ENCODE measurements at regions not wholly inside any gene's neighbourhood (a gene's known extent, or its start where the extent isn't known, plus 50 kb on each side); places are given as distances from the start of the nearest gene placed in this dataset.
"Not testable (repeated sequence)": the region's sequence is repeated elsewhere in the genome, so short reads cannot be mapped to it uniquely, and the experiment has no call there.

DNA sequence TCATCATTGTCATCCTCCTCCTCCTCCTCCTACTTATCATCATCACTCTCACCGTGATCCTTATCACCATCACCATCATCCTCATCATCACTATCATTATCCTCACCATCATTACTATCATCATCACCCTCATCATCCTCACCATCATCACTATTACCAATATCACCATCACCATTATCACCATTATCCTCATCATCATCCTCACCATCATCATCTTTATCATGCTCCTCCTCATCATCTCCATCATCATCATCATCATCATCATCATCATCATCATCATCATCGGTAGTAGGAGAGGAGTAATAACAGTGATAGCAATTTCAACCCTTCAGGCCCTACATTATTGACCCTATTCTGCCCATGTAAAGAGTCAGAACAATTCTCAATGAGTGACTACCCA, 345.9 kb upstream of the ZNF32 start:
- peaks cover 0 to 15% (median 0%) of the 10 kb centered on the region in 3 donors for H3K4me1 ChIP-seq
- no peaks in the 10 kb centered on the region for H3K36me3 ChIP-seq
- no peak for TF ChIP-seq POLR2AphosphoS5 (IDR thresholded peaks at IDR 0.05)
- no peaks in the 10 kb centered on the region for H3K27me3 ChIP-seq
- peaks cover 0 to 5% (median 0%) of the 10 kb centered on the region in 3 donors for H3K9me3 ChIP-seq
- H3K27ac ChIP-seq: no peak overlapping the region
- ATAC-seq: no peak
- WGBS, 2 donors (ENCODE audit: low coverage in 1 of 2): 90 to 96% methylated on average over 1 to 2 of the region's 2 CpGs
- no peak overlapping the region for H3K4me3 ChIP-seq

DNA sequence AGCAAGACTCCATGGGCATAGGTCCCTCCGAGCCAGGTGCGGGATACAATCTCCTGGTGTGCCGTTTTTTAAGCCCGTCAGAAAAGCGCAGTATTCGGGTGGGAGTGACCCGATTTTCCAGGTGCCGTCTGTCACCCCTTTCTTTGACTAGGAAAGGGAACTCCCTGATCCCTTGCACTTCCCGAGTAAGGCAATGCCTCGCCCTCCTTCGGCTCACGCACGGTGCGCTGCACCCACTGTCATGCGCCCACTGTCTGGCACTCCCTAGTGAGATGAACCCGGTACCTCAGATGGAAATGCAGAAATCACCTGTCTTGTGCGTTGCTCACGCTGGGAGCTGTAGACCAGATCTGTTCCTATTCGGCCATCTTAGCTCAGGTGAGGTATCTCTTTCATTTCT, 344.1 kb upstream of the ZNF32 start:
- H3K27ac ChIP-seq, H3K4me3 ChIP-seq, ATAC-seq, H3K36me3 ChIP-seq, H3K9me3 ChIP-seq, H3K27me3 ChIP-seq, H3K4me1 ChIP-seq: not testable (repeated sequence)
- WGBS, 2 donors (ENCODE audit: low coverage in 1 of 2): 95 to 100% methylated on average over 3 to 5 of the region's 19 CpGs

DNA sequence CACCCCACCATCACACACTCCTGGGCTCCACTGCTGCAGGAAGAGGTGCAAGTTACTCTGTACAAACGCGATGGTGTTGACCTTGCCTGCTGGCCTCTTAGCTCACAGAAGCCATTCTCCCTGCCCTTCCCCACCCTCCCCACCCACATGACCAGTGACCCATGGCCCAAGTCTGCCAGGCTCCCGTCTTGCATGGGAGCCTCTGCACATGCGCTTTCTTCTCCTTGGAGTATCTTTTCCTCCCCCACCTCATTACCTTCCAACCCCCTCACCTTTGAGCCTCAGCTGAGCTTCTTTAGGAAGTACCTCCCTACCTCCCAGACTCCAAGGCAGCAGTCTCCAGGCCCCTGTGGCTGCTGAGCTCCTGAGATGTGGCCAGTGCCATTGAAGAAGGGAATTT, 337.7 kb upstream of the ZNF32 start:
- no peaks in the 10 kb centered on the region for H3K4me1 ChIP-seq
- TF ChIP-seq CTCF (IDR thresholded peaks at IDR 0.05): no peak
- no peak for TF ChIP-seq POLR2AphosphoS5 (IDR thresholded peaks at IDR 0.05)
- TF ChIP-seq POLR2A (IDR thresholded peaks at IDR 0.05): no peak
- no peak for TF ChIP-seq EP300 (IDR thresholded peaks at IDR 0.05)
- peaks cover 0 to 8% (median 0%) of the 10 kb centered on the region in 3 donors for H3K9me3 ChIP-seq
- H3K4me3 ChIP-seq: no peak overlapping the region
- H3K36me3 ChIP-seq: no peaks in the 10 kb centered on the region
- H3K27me3 ChIP-seq: no peaks in the 10 kb centered on the region
- 97 to 100% methylated on average over 4 of the region's 4 CpGs for WGBS, 2 donors (ENCODE audit: low coverage in 1 of 2)
- no peak for ATAC-seq
- no peak overlapping the region for H3K27ac ChIP-seq

DNA sequence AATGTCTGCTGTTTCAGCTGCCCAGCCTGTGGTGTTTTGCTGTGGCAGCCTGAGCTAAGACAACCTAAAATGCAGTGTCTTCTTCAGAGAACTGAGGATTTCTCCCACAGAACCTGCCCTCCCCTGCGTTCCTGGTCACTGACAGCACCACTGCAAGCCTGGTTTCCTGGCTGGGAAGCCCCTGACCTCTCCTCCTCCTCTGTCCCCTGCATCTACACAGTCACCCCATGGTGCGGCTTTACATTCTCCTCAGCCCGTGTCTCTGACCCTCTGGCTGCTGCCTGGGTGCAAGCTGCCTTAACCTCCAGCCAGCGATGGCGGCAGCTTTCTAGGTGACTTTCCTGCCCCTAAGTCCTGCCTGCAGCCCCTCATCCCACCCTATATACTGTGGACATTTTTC, 337.3 kb upstream of the ZNF32 start:
- H3K9me3 ChIP-seq: peaks cover 0 to 8% (median 0%) of the 10 kb centered on the region in 3 donors

DNA sequence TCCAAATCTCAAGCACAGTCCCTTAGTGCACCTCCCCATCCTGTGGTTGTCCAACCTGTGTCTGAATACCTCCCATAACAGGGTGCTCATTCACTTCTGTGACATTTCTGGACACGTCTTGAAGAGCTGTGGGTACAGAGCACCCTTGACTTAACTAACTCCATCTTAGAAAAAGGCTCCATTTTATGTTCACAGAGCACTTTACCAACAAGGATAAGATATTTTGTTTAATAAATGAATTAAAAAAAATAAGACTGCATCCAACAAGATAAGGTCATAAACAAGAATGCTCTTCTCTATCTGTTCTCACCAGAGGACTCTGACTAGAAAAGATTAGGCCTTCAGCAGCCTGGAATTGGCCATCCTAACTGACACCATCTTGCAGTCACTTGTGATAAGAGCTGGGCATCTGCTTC, 335.2 kb upstream of the ZNF32 start:
- ATAC-seq: no peak
- H3K27ac ChIP-seq: no peak overlapping the region
- H3K27me3 ChIP-seq: no peaks in the 10 kb centered on the region
- H3K36me3 ChIP-seq: no peaks in the 10 kb centered on the region
- H3K9me3 ChIP-seq: peaks cover 0 to 8% (median 0%) of the 10 kb centered on the region in 3 donors
- H3K4me3 ChIP-seq: no peak overlapping the region
- 67% methylated on average over 1 of the region's 1 CpG; no CpG with 5 or more reads in 1 of the 2 donors for WGBS, 2 donors (ENCODE audit: low coverage in 1 of 2)
- no peak for TF ChIP-seq POLR2A (IDR thresholded peaks at IDR 0.05)
- no peak for TF ChIP-seq POLR2AphosphoS5 (IDR thresholded peaks at IDR 0.05)
- no peak for TF ChIP-seq EP300 (IDR thresholded peaks at IDR 0.05)
- H3K4me1 ChIP-seq: no peaks in the 10 kb centered on the region

More for the DNA sequence above, 337.3 kb upstream of the ZNF32 start:
- WGBS, 2 donors (ENCODE audit: low coverage in 1 of 2): 93 to 98% methylated on average over 5 of the region's 5 CpGs
- no peak for ATAC-seq
- Histone ChIP-seq H3K4me3 (no peak overlapping the region), H3K27me3 (no peaks in the 10 kb centered on the region), H3K36me3 (no peaks in the 10 kb centered on the region), H3K4me1 (no peaks in the 10 kb centered on the region), H3K27ac (no peak overlapping the region)
- no peak for TF ChIP-seq POLR2AphosphoS5 (IDR thresholded peaks at IDR 0.05)
- no peak for TF ChIP-seq CTCF (IDR thresholded peaks at IDR 0.05)
- no peak for TF ChIP-seq EP300 (IDR thresholded peaks at IDR 0.05)
- no peak for TF ChIP-seq POLR2A (IDR thresholded peaks at IDR 0.05)

DNA sequence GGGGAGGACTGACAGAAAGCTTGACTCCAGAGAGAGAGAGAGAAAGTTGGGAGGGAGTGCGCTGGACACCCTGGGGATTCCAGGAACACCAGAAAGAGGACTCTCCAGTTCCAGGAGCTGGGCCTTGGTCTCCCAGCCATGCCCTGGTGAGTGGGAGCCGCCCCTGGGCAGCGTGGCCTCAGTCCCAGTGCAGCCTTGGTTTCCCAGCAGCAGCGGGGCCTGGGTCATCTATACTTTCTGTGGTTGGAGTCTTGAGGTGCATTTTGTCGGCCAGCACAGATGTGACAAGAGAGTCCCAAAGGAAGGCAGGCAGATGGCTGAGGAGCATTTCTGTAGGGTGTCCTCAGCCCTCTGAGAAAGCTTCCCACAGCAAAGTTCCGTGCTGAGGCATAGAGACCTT, 334.7 kb upstream of the ZNF32 start:
- Histone ChIP-seq H3K4me1 (no peaks in the 10 kb centered on the region), H3K27me3 (no peaks in the 10 kb centered on the region), H3K4me3 (no peak overlapping the region), H3K36me3 (no peaks in the 10 kb centered on the region), H3K27ac (no peak overlapping the region), H3K9me3 (peaks cover 0 to 8% (median 0%) of the 10 kb centered on the region in 3 donors)
- 100% methylated on average over 1 to 3 of the region's 6 CpGs for WGBS, 2 donors (ENCODE audit: low coverage in 1 of 2)
- TF ChIP-seq POLR2AphosphoS5 (IDR thresholded peaks at IDR 0.05) (no peak), CTCF (IDR thresholded peaks at IDR 0.05) (no peak), POLR2A (IDR thresholded peaks at IDR 0.05) (no peak), EP300 (IDR thresholded peaks at IDR 0.05) (no peak)
- no peak for ATAC-seq

Data from gastroesophageal sphincter (tissue), 4 donors.